ENCODE measurements at regions not wholly inside any gene's neighbourhood (a gene's known extent, or its start where the extent isn't known, plus 50 kb on each side); places are given as distances from the start of the nearest gene placed in this dataset.

GRCh38 chr4:62771983-62772557, 1571.9 kb downstream of the ADGRL3 start:
- Histone ChIP-seq H3K4me1 (ENCODE audit: insufficient read depth) (no peaks in the 10 kb centered on the region), H3K4me2 (no peak overlapping the region), H4K20me1 (ENCODE audit: insufficient read depth, poor library complexity, severe bottlenecking) (no peaks in the 10 kb centered on the region), H3K9me2 (replicated peaks; ENCODE audit: insufficient read depth) (no peaks in the 10 kb centered on the region), H3K79me2 (no peaks in the 10 kb centered on the region), H3K9me3 (ENCODE audit: low read depth) (no peaks in the 10 kb centered on the region), H3K27me3 (no peaks in the 10 kb centered on the region), H3K27ac (no peak overlapping the region), H3K36me3 (replicated peaks; ENCODE audit: insufficient read depth, low read depth) (no peaks in the 10 kb centered on the region), H3K4me3 (no peak overlapping the region), H2AFZ (no peak overlapping the region)
- WGBS (ENCODE audit: low lambda C conversion rate, missing lambda C conversion rate) = 86% methylated on average over 9 of the region's 9 CpGs
- no peak for DNase-seq (ENCODE audit: low spot score)
- TF ChIP-seq EZH2 (IDR thresholded peaks at IDR 0.05; ENCODE audit: borderline replicate concordance) (no peak), EZH2phosphoT487 (IDR thresholded peaks at IDR 0.05; ENCODE audit: low read depth, severe bottlenecking, unreplicated experiment) (no peak)
- TF ChIP-seq, protein P1, sequence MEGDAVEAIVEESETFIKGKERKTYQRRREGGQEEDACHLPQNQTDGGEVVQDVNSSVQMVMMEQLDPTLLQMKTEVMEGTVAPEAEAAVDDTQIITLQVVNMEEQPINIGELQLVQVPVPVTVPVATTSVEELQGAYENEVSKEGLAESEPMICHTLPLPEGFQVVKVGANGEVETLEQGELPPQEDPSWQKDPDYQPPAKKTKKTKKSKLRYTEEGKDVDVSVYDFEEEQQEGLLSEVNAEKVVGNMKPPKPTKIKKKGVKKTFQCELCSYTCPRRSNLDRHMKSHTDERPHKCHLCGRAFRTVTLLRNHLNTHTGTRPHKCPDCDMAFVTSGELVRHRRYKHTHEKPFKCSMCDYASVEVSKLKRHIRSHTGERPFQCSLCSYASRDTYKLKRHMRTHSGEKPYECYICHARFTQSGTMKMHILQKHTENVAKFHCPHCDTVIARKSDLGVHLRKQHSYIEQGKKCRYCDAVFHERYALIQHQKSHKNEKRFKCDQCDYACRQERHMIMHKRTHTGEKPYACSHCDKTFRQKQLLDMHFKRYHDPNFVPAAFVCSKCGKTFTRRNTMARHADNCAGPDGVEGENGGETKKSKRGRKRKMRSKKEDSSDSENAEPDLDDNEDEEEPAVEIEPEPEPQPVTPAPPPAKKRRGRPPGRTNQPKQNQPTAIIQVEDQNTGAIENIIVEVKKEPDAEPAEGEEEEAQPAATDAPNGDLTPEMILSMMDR (IDR thresholded peaks at IDR 0.05; ENCODE audit: poor library complexity) = no peak

DNA sequence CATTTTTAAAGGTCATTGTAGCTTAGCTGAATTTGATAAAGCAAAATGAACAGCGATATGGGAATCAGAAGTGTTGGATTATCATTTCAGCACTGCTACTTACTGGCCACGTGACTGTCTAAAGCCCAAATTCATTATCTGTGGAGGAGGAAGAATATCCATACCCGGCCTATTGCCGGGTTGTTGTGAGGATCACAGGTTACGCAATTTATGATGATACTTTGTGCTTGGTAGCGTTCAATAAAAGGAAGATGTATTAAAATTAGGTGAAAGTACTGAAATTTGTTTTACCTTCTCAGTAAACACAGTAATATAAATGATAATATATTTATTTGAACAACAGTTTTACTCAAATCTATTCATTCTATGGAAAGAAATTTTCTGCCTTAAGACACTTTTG, 1540.2 kb downstream of the ADGRL3 start:
- Histone ChIP-seq H3K4me1 (ENCODE audit: insufficient read depth) (no peaks in the 10 kb centered on the region), H3K4me2 (no peak overlapping the region), H3K36me3 (replicated peaks; ENCODE audit: insufficient read depth, low read depth) (no peaks in the 10 kb centered on the region), H3K27ac (no peak overlapping the region), H3K9me2 (replicated peaks; ENCODE audit: insufficient read depth) (no peaks in the 10 kb centered on the region), H3K27me3 (no peaks in the 10 kb centered on the region), H3K79me2 (no peaks in the 10 kb centered on the region), H2AFZ (no peak overlapping the region), H4K20me1 (ENCODE audit: insufficient read depth, poor library complexity, severe bottlenecking) (no peaks in the 10 kb centered on the region), H3K9me3 (ENCODE audit: low read depth) (no peaks in the 10 kb centered on the region), H3K4me3 (no peak overlapping the region)
- DNase-seq (ENCODE audit: low spot score) = no peak
- TF ChIP-seq EZH2phosphoT487 (IDR thresholded peaks at IDR 0.05; ENCODE audit: low read depth, severe bottlenecking, unreplicated experiment) (no peak), EZH2 (IDR thresholded peaks at IDR 0.05; ENCODE audit: borderline replicate concordance) (no peak)
- TF ChIP-seq, protein P1 (IDR thresholded peaks at IDR 0.05; ENCODE audit: poor library complexity) = no peak
- 81% methylated on average over 6 of the region's 6 CpGs for WGBS (ENCODE audit: low lambda C conversion rate, missing lambda C conversion rate)

- Histone ChIP-seq H3K9me3 (ENCODE audit: low read depth) (no peaks in the 10 kb centered on the region), H3K4me2 (no peak overlapping the region), H3K4me1 (ENCODE audit: insufficient read depth) (no peaks in the 10 kb centered on the region), H3K9me2 (replicated peaks; ENCODE audit: insufficient read depth) (no peaks in the 10 kb centered on the region), H3K27me3 (no peaks in the 10 kb centered on the region), H3K79me2 (no peaks in the 10 kb centered on the region), H3K27ac (no peak overlapping the region), H2AFZ (no peak overlapping the region), H3K4me3 (no peak overlapping the region), H4K20me1 (ENCODE audit: insufficient read depth, poor library complexity, severe bottlenecking) (no peaks in the 10 kb centered on the region), H3K36me3 (replicated peaks; ENCODE audit: insufficient read depth, low read depth) (no peaks in the 10 kb centered on the region)
- no peak for TF ChIP-seq EZH2 (IDR thresholded peaks at IDR 0.05; ENCODE audit: borderline replicate concordance)
- TF ChIP-seq, protein P1 (IDR thresholded peaks at IDR 0.05; ENCODE audit: poor library complexity) = no peak
- no peak for TF ChIP-seq EZH2phosphoT487 (IDR thresholded peaks at IDR 0.05; ENCODE audit: low read depth, severe bottlenecking, unreplicated experiment)
- 28% methylated on average over 2 of the region's 2 CpGs for WGBS (ENCODE audit: low lambda C conversion rate, missing lambda C conversion rate)
- DNase-seq (ENCODE audit: low spot score) = no peak
Observed at GRCh38 chr4:62717154-62717553, 1517.0 kb downstream of the ADGRL3 start.
